Mesothelial cell of epicardium (in vitro differentiated cells): ENCODE measurements at regions not wholly inside any gene's neighbourhood (a gene's known extent, or its start where the extent isn't known, plus 50 kb on each side); places are given as distances from the start of the nearest gene placed in this dataset.

ENCODE experiments used
- DNase-seq, 2 experiments: peaks; one replicate each; pipeline ENCODE4 v3.0.0; 2021; ENCODE audit warnings: low spot score in 2 of 2; ENCODE audit not compliant: unreplicated experiment in 2 of 2
- H3K27ac Mint-ChIP-seq: 2 replicates; pipeline ENCODE4 v1.8.0; 2021; ENCODE audit warnings: mixed read lengths
- H3K27me3 Mint-ChIP-seq: 2 replicates; pipeline ENCODE4 v1.8.0; 2021; ENCODE audit warnings: low read depth, mixed read lengths
- H3K36me3 Mint-ChIP-seq: 2 replicates; pipeline ENCODE4 v1.8.0; 2021; ENCODE audit warnings: mixed read lengths
- H3K4me1 Mint-ChIP-seq: 2 replicates; pipeline ENCODE4 v1.8.0; 2021; ENCODE audit warnings: mixed read lengths
- H3K4me3 Mint-ChIP-seq: 2 replicates; pipeline ENCODE4 v1.8.0; 2021; ENCODE audit warnings: mild to moderate bottlenecking, moderate library complexity, mixed read lengths
- H3K9me3 Mint-ChIP-seq: 2 replicates; pipeline ENCODE4 v1.8.0; 2021; ENCODE audit warnings: mixed read lengths
- CTCF ChIP-seq: fragments of 200-600 bp; sonication (generic); IDR thresholded peaks from one replicate; pipeline ENCODE4 v1.5.0; 2021; ENCODE audit warnings: antibody characterized with exemption; ENCODE audit not compliant: unreplicated experiment

- DNase-seq: no peak
- no peak for TF ChIP-seq CTCF
- peaks cover 52% of the 10 kb centered on the region for H3K27me3 Mint-ChIP-seq
- H3K4me3 Mint-ChIP-seq: no peak overlapping the region
- H3K9me3 Mint-ChIP-seq: no peaks in the 10 kb centered on the region
- no peaks in the 10 kb centered on the region for H3K36me3 Mint-ChIP-seq
- H3K27ac Mint-ChIP-seq: no peak overlapping the region
- no peaks in the 10 kb centered on the region for H3K4me1 Mint-ChIP-seq
These were observed 671.9 kb upstream of the KLF4 start for GRCh38 chr9:108161503-108161902.

DNA sequence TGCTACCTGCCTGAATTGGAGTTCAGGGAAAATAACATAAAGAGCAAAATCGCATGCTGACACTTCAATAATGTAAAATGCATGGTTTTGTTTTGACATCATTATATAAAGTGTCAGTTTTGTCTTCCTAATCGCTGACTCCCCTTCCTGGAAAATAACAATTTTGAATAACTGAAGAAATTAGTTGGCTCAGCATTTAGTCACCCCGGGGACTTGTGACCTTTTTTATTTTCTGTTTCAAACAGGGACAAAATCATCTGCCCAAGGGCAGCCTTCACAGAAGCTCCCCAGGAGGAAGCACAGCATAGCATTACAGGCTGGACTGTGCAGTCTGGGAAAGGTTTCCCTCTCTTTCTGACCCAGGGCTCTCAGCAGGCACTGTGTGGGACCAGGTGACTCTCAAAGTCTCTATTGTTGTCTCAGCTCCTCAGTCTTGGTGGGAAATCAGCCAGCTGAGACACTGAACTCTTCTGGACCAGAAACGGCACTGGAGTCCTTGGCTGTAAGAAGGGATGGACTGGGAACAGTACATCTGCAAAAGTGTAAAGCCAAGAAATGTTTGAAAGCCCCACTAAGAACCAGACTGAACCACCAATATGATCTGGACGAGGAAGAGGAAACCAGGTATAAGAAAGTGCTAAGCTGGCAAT lies 671.3 kb upstream of the KLF4 start:
- H3K36me3 Mint-ChIP-seq: no peaks in the 10 kb centered on the region
- DNase-seq: no peak

DNA sequence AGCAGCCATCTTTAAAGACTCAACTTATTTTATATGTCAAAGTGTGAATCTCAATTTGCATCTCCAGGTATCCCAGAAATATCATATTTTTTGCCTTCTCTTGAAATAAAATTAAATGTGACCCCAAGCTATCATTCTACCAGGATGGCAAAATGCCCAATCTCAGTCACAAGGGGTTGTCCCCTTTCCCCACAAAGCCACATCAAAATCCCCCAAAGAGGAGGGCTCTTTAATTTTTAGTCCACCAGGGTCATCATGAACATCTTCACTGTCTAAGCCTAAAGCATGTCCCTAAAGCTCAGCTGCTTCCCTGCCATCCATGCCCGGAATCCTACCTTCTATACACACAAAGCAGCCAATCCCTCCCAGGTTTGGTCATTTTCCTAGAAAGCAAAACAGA lies 670.5 kb upstream of the KLF4 start:
- Mint-ChIP-seq H3K4me1 (no peaks in the 10 kb centered on the region), H3K4me3 (no peak overlapping the region), H3K27ac (no peak overlapping the region), H3K27me3 (peaks cover 39% of the 10 kb centered on the region), H3K36me3 (no peaks in the 10 kb centered on the region), H3K9me3 (no peaks in the 10 kb centered on the region)
- TF ChIP-seq CTCF: no peak
- no peak for DNase-seq

More for the DNA sequence above, 671.3 kb upstream of the KLF4 start:
- Mint-ChIP-seq H3K4me1 (no peaks in the 10 kb centered on the region), H3K9me3 (no peaks in the 10 kb centered on the region), H3K27ac (no peak overlapping the region), H3K27me3 (peaks cover 47% of the 10 kb centered on the region), H3K4me3 (no peak overlapping the region)
- no peak for TF ChIP-seq CTCF

GRCh38 chr9:108158236-108158995 lies 668.8 kb upstream of the KLF4 start:
- TF ChIP-seq CTCF: no peak
- Mint-ChIP-seq H3K36me3 (no peaks in the 10 kb centered on the region), H3K4me3 (no peak overlapping the region), H3K9me3 (no peaks in the 10 kb centered on the region), H3K4me1 (no peaks in the 10 kb centered on the region), H3K27ac (no peak overlapping the region), H3K27me3 (peaks cover 29% of the 10 kb centered on the region)
- no peak for DNase-seq

DNA sequence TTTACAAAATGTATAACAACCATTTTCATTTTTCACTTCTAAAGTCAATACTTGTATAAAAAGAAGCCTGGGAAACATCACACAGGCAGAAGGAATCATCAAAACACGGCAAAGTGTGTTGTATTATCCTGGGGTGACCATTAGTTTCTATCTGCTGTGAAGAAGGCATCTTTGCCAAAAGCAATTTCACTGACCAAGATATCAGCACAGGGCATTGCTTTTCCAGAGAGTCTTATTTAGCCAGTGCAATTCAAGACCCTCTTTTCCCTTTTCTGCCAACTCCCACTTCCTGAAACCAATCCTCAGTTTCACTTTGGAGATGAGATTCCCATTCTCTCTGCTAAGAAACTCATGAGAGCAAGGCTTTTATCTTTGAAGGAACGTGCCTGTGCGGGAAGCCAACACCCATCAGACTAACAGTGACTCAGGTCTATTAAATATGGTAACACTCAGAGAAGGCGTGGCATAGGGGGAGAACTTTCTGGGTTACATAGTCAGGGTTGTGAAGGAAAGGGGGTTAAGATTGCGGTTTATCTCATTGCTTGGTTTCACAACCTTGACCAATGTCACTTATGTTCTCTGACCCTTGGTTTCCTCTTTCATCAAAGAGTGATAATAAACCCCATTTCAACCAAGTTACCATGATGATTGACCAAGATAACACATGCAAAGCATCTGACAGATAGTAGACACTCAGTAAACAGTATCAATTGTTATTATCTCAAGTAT lies 666.9 kb upstream of the KLF4 start:
- Mint-ChIP-seq H3K27ac (no peak overlapping the region), H3K9me3 (no peaks in the 10 kb centered on the region), H3K4me3 (no peak overlapping the region), H3K36me3 (no peaks in the 10 kb centered on the region), H3K4me1 (no peaks in the 10 kb centered on the region), H3K27me3 (peaks cover 14% of the 10 kb centered on the region)
- TF ChIP-seq CTCF: no peak
- no peak for DNase-seq
